ENCODE measurements at regions not wholly inside any gene's neighbourhood (a gene's known extent, or its start where the extent isn't known, plus 50 kb on each side); places are given as distances from the start of the nearest gene placed in this dataset.

DNA sequence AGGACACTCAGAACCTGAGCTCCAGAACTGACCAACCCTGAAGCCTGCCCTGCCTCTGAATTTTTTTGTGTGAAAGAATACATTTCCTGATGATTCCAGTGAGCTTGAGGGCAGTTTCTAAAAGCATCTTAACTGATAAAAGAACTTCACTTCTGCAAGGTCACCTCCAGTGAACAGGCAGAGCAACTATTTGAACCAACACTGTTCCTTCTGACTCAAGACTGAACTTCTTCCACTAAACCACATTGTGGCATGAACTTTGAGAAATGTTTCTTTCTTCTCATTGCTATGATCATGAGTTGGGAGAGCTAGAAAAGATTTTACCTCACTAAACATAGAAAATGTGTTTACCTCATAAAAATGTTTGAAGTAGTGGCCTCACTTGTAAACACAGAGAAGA lies 83.8 kb upstream of the SERTAD2 start:
- ChIA-PET POLR2A (ENCODE audit: low non-redundant PET) (no interaction called here), CTCF (interaction anchor here (0.6 kb wide), 1 partner anchor 15 kb away, joined by 5 read pairs; no protein-coding TSS in a partner anchor)
- no peaks in the 10 kb centered on the region for H3K36me3 ChIP-seq (ENCODE audit: insufficient read depth, low read length, poor library complexity, severe bottlenecking)
- no peaks in the 10 kb centered on the region for H3K27me3 ChIP-seq (replicated peaks; ENCODE audit: insufficient read depth, low read depth, low read length, poor library complexity)
- DNase-seq (ENCODE audit: low spot score), result no peak
- H3K9me3 ChIP-seq (ENCODE audit: low read depth, low read length, poor library complexity, severe bottlenecking), result no peaks in the 10 kb centered on the region
- TF ChIP-seq, protein P1, sequence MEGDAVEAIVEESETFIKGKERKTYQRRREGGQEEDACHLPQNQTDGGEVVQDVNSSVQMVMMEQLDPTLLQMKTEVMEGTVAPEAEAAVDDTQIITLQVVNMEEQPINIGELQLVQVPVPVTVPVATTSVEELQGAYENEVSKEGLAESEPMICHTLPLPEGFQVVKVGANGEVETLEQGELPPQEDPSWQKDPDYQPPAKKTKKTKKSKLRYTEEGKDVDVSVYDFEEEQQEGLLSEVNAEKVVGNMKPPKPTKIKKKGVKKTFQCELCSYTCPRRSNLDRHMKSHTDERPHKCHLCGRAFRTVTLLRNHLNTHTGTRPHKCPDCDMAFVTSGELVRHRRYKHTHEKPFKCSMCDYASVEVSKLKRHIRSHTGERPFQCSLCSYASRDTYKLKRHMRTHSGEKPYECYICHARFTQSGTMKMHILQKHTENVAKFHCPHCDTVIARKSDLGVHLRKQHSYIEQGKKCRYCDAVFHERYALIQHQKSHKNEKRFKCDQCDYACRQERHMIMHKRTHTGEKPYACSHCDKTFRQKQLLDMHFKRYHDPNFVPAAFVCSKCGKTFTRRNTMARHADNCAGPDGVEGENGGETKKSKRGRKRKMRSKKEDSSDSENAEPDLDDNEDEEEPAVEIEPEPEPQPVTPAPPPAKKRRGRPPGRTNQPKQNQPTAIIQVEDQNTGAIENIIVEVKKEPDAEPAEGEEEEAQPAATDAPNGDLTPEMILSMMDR (conservative IDR thresholded peaks at IDR 0.05; ENCODE audit: low read depth, low read length), result no peak
- no peak for TF ChIP-seq EZH2 (IDR thresholded peaks at IDR 0.05; ENCODE audit: borderline replicate concordance, low read depth, low read length, poor library complexity, severe bottlenecking)
- H3K27ac ChIP-seq (ENCODE audit: low read depth, low read length, poor library complexity, severe bottlenecking), result no peak overlapping the region
- no peaks in the 10 kb centered on the region for H3K4me1 ChIP-seq (ENCODE audit: insufficient read depth, low read length, poor library complexity, severe bottlenecking)
- no TSS peak for BruUV-seq (replicated peaks)
- intact Hi-C loops (cut with micrococcal nuclease; ENCODE audit: unreplicated experiment), result no loop called here
- H3K4me3 ChIP-seq (ENCODE audit: low read depth, low read length, poor library complexity, severe bottlenecking), result no peak overlapping the region

DNA sequence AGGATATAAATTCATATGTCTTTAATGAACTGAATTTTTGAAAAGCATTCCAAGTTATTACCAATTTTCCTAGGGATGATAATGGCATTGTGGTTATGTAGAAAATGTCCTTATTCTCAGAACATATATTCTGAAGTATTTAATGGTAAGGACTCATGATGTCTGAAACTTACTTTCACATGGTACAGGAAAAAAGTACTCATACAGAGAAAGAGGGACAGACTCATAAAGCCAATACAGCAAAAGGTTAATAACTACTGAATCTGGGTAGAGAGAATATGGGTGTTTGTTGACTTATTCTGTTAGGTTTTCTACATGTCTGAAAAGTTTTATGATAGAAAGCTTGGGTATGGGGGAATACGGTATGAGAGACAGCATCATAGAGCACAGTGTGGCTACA lies 84.3 kb upstream of the SERTAD2 start:
- no TSS peak for BruUV-seq (replicated peaks)
- intact Hi-C loops (cut with micrococcal nuclease; ENCODE audit: unreplicated experiment), result no loop called here
- TF ChIP-seq, protein P1 (conservative IDR thresholded peaks at IDR 0.05; ENCODE audit: low read depth, low read length), result no peak
- no peak for TF ChIP-seq EZH2 (IDR thresholded peaks at IDR 0.05; ENCODE audit: borderline replicate concordance, low read depth, low read length, poor library complexity, severe bottlenecking)
- H3K4me1 ChIP-seq (ENCODE audit: insufficient read depth, low read length, poor library complexity, severe bottlenecking), result no peaks in the 10 kb centered on the region
- no peaks in the 10 kb centered on the region for H3K9me3 ChIP-seq (ENCODE audit: low read depth, low read length, poor library complexity, severe bottlenecking)
- DNase-seq (ENCODE audit: low spot score), result no peak
- no peak overlapping the region for H3K4me3 ChIP-seq (ENCODE audit: low read depth, low read length, poor library complexity, severe bottlenecking)
- no peaks in the 10 kb centered on the region for H3K27me3 ChIP-seq (replicated peaks; ENCODE audit: insufficient read depth, low read depth, low read length, poor library complexity)
- ChIA-PET POLR2A (ENCODE audit: low non-redundant PET) (no interaction called here), CTCF (no interaction called here)
- H3K27ac ChIP-seq (ENCODE audit: low read depth, low read length, poor library complexity, severe bottlenecking), result no peak overlapping the region
- H3K36me3 ChIP-seq (ENCODE audit: insufficient read depth, low read length, poor library complexity, severe bottlenecking), result no peaks in the 10 kb centered on the region

DNA sequence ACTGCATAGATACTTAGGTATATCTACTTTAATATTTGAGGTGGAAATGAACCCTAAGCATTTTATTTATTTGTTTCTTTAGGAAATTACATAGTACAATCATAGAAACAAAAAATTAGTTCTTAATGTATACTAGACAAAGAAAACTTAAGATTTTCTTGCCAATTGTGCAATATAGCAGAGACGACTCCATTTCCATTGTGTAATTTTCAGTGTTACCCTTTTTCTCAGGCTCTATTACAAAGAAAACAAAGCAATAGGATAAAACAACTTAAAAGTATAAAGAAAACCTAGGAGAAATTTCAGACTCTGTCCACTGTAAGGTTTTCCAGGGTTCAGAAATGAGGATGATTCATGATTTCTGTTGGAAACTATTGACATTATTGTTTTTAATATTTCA lies 89.0 kb upstream of the SERTAD2 start:
- Histone ChIP-seq H3K27me3 (replicated peaks; ENCODE audit: insufficient read depth, low read depth, low read length, poor library complexity) (no peaks in the 10 kb centered on the region), H3K9me3 (ENCODE audit: low read depth, low read length, poor library complexity, severe bottlenecking) (no peaks in the 10 kb centered on the region), H3K4me1 (ENCODE audit: insufficient read depth, low read length, poor library complexity, severe bottlenecking) (peaks cover 4% of the 10 kb centered on the region), H3K4me3 (ENCODE audit: low read depth, low read length, poor library complexity, severe bottlenecking) (no peak overlapping the region), H3K36me3 (ENCODE audit: insufficient read depth, low read length, poor library complexity, severe bottlenecking) (no peaks in the 10 kb centered on the region), H3K27ac (ENCODE audit: low read depth, low read length, poor library complexity, severe bottlenecking) (no peak overlapping the region)
- intact Hi-C loops (cut with micrococcal nuclease; ENCODE audit: unreplicated experiment), result no loop called here
- ChIA-PET CTCF (no interaction called here), POLR2A (ENCODE audit: low non-redundant PET) (no interaction called here)
- BruUV-seq (replicated peaks), result no TSS peak
- no peak for DNase-seq (ENCODE audit: low spot score)
- no peak for TF ChIP-seq EZH2 (IDR thresholded peaks at IDR 0.05; ENCODE audit: borderline replicate concordance, low read depth, low read length, poor library complexity, severe bottlenecking)
- TF ChIP-seq, protein P1 (conservative IDR thresholded peaks at IDR 0.05; ENCODE audit: low read depth, low read length), result no peak

All from A673 (cell line).